Dermis microvascular lymphatic vessel endothelial cell (primary cell): ENCODE measurements at regions not wholly inside any gene's neighbourhood (a gene's known extent, or its start where the extent isn't known, plus 50 kb on each side); places are given as distances from the start of the nearest gene placed in this dataset.
A peak's percentile ranks its signal among the peaks of the same experiment; 100 is the strongest.
"Not testable (repeated sequence)": the region's sequence is repeated elsewhere in the genome, so short reads cannot be mapped to it uniquely, and the experiment has no call there.

ENCODE experiments used
- DNase-seq, 2 donors: peaks; one replicate each; pipeline versions ENCODE4 v3.0.0 to v3.0.0-alpha.2; 2010; ENCODE audit warnings: low read depth in 2 of 2

DNA sequence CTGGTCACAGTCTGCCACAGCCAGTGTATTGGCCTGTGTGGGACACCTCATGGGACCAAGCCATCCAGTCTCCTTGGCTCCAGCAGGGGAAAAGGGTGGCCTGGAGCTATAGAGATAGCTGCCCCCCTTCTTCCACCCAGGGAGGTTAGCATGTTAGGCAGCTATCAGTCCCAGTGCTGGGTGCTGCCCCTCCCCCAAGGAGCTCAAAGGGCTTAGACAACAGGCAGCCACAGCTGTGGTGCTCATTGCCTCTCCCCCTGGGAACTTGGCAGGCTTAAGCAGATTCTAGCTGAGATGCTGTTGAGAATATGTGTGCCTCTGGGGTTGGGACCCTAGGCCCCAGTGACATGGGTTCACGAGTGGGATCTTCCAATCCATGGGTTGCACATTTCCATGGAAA, 226.0 kb upstream of the PTGER4 start:
- DNase-seq = no peak

DNA sequence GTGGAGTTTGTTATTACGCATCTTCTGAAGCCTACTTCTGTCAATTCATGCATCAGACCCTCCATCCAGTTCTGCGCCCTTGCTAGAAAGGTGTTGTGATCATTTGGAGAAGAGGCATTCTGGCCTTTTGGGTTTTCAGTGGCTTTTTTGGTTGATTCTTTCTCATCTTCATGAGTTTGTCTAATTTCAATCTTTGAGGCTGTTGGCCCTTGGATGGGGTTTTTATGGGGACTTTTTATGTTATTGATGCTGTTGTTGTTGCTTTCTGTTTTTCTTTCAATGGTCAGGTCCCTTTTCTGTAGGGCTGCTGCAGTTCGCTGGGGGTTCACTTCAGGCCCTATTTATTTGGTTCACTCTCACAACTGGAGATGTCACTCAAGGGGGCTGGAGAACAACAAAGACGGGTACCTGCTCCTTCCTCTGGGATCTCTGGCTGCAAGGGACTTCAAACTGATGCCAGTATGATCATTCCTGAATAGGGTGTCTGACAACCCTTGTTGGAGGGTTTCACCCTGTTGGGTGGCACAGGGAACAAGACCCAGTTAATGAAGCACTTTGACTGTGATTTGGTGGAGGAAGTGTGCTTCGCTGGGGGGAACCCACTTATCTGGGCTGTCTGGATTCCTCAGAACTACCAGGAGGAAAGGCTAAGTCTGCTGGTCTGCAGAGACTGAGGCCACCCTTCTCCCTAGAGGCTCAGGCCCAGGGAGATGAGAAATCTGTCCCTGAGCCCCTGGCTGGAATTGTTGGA, 226.7 kb upstream of the PTGER4 start:
- DNase-seq = no peak

DNA sequence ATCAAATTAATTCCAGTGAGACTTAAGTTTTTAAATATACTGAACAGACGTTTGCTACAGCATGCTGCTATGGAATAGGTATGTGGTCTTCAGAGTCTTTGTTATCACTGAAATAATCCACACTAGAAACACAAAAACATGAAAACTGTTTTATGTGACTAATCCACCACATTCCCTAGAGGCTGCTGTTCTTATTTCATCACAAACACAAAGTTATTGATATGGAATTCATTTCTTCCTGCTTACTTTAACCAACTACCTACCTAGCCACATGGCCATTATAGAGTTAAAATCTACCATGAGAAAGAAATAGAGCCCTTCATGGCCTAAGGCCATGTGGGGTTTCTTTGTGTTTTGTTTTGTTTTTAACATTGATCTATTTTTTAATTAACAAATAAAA, 232.3 kb upstream of the PTGER4 start:
- no peak for DNase-seq

DNA sequence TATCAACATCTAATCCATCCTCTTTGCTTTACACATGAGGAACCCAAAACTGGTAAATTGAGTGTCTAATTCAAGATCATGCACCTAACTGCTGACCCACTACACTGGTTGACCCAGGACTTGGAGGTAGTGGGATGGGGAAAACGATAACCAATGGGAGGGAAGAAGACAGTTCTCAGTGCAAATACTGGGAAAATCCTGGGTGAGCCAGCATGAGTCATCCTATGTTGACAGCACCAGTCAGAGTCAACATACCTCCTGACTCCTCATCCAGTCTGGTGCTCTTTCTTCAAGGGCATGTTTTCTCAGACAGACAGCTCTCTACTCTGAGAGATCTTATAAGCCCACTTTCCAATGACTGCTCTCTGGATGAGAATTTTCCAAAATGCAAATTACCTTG, 232.8 kb upstream of the PTGER4 start:
- DNase-seq = peak in 1 of 2 donors; percentile 60

DNA sequence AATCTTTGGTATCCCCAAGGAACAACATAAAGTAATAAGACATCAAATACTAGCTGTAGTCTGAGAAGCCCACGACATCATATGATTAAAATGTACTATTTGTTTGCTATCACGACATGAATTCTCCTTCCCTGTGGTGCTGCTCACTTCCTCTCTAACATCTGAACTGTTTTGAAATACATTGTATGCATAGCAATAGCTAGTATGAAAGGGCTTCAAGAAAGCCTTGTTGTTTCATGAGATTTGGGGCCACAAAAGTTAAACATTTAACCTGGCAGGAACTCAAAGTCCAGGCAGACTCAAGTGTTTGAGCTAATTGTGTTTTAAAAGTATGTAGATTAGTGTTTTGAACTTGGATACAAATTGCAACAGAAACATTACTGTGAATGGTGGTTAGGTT, 237.4 kb upstream of the PTGER4 start:
- DNase-seq = no peak

DNA sequence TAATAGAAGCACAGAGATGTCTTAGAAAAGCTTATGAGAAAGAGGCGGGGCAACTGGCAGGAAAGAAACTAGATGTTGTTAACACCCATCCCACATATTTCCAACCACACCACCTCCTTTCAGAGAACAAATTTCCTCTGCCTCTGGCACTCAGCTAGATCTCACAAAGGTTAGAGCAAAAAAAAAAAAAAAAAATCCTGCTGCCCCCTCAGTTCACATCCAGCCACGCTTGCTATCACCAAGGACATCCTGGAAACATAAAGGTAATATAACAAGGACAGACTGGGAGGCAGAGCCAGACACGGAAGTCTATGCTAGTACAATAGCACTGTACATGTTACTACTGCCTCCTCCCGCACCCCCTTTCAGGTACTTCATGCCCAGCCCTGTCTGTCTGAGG, 238.0 kb upstream of the PTGER4 start:
- no peak for DNase-seq

DNA sequence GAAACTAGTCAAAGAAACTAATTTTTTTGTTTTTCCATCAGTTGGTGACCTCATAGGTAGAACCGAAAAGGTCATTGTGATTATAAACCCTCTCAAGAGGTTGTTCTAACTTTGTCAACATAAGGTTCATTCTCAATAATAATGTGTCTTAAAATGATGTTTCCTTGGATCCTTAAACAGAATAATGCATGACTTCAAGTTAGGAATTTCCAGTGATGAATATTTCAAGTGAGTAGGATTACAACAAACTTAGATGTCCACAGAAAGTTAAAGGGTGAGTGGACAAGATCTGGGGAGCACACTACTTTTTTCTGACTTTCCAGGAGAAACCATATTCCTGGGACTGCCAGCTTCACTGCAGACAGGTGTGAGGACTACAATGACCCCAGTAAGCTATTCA, 239.0 kb upstream of the PTGER4 start:
- no peak for DNase-seq

DNA sequence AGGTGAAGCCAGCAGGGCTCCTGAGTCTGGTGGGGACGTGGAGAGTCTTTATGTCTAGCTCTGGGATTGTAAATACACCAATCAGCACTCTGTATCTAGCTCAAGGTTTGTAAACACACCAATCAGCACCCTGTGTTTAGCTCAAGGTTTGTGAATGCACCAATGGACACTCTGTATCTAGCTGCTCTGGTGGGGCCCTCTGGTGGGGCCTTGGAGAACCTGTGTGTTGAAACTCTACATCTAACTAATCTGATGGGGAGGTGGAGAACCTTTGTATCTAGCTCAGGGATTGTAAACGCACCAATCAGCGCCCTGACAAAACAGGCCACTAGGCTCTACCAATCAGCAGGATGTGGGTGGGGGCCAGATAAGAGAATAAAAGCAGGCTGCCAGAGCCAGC, 240.6 kb upstream of the PTGER4 start:
- not testable (repeated sequence) for DNase-seq

DNA sequence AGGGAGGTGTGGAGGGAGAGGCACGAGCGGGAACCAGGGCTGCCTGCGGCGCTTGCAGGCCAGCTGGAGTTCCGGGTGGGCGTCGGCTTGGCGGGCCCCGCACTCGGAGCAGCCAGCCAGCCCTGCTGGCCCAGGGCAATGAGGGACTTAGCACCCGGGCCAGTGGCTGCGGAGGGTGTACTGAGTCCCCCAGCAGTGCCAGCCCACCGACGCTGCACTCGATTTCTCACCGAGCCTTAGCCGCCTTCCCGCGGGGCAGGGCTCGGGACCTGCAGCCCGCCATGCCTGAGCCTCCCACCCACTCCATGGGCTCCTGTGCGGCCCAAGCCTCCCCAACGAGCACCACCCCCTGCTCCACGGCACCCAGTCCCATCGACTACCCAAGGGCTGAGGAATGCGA, 241.1 kb upstream of the PTGER4 start:
- DNase-seq = not testable (repeated sequence)

DNA sequence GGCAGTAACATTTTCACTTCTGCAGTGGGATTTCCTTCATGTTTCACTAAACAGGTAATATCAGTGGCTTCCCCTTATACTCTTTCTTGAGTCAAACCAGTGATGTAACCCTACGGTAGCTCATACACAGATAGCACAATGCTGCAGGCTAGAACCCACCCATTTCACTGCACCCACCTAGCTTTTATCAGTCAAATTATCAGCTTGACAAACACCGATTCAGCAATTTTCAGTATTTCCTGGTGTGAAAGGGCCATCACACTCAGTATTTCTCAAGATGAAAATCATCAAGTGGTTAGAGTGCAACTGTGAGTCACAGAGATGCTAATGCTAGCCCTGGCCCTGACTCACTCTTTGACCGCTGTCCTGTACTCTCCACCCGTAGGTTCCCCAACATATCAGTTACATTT, 242.3 kb upstream of the PTGER4 start:
- DNase-seq = peak in 1 of 2 donors; percentile 30

DNA sequence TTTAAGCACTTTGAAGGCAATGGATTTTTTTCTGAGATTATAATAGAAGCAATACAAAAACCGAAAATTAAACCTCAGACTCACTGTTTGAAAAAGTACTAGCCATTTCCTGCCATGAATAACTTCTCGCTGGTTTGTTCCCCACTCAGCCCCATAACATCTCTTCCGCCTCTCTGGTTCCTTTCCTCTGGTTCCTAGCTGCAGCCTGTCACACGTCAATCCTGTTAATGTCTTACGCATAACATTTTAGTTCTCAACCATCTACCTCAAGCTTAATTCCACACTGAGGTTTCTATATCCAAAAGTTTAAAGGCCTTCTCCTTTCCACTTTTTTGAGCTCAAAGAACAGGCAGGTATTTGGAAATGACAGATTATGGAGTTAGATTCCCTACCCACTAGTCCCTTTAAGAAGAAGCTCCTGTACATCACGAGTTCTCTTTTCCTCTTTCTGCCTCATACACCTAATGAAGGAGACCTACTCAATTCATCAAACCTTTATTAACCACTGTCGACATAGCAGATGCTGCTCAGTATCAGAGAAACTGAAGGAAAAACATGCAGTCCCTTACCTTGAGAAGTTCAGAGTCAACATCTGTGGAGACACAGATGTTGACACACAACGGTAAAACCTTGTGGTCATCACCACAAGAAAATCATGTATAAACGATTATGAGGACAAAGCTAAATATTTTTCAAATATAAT, 243.0 kb upstream of the PTGER4 start:
- no peak for DNase-seq

DNA sequence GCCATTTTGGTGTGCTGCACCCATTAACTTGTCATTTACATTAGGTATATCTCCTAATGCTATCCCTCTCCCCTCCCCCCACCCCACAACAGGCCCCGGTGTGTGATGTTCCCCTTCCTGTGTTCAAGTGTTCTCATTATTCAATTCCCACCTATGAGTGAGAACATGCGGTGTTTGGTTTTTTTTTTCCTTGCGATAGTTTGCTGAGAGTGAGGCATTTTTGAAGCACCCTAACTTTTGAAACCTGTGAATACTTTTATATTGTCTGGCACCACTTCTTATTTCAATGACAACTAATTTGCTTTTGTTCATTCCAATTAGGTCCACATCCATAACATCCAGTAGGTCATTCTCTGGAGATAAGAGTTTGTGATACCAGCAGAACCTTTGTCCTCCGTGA, 244.0 kb upstream of the PTGER4 start:
- not testable (repeated sequence) for DNase-seq

DNA sequence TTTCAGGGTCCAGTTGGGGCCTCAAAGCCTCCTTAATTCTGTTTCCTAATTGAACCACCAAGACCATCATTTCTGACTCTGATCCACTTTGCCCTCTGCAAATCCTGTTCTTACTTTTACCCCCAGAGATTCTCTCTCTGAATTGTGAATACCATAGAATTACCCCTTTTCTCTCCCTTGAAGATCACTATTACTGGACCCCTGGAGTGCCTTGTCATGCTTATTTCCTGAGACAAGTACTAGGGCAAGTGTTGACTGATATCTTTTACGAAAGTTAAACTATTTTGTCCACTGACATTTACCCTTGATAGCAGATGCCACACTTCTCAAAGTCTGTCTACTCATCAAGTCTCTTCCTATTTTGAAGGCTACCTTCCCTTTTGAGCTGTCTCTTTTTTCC, 246.9 kb upstream of the PTGER4 start:
- no peak for DNase-seq

DNA sequence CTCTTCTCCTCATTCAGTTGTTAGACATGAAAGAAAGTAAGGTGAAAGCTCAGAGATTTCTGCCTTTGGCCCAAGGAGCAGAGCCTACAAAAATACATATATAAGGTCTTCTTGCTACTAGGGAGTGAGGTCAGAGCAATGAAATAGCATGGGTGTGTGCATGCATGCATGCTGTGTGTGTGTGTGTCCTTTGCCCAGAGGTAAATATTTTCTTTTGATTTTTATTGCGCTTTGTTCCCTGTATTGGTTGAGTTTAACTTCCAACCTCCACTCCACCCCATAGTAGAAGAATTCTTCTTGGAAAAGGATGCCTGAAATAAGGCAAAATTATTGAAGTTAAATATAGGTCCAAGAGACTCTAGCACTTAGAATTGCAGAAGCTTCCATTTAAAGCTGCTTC, 248.0 kb upstream of the PTGER4 start:
- DNase-seq = no peak

DNA sequence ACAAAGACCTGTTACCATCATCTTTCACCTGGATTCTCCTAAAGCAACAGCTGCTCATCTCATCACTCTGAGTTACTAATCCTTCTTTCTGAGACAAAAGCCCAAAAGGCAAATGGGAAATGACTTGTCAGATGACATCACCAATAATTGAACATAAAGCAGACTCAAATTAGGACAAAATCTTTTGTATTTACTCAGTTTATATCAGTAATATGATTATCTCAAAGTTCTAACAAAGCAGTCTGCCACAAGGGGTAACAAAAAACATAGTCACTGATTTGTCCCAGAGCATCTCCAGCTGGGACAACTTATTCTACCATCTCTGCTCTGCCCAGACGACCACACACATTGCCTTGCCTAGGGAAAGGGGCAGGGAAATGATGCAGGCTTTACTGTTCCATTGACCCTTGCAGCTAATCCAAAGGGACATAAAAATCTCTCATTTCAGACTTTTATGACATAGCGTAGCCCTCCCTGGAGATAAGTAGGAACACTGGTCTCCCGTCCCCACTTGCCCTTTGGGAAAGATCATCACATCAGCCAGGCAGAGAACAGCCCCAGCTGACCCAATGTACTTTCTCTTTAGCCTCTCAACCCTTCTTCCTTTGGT, 249.5 kb upstream of the PTGER4 start:
- no peak for DNase-seq

DNA sequence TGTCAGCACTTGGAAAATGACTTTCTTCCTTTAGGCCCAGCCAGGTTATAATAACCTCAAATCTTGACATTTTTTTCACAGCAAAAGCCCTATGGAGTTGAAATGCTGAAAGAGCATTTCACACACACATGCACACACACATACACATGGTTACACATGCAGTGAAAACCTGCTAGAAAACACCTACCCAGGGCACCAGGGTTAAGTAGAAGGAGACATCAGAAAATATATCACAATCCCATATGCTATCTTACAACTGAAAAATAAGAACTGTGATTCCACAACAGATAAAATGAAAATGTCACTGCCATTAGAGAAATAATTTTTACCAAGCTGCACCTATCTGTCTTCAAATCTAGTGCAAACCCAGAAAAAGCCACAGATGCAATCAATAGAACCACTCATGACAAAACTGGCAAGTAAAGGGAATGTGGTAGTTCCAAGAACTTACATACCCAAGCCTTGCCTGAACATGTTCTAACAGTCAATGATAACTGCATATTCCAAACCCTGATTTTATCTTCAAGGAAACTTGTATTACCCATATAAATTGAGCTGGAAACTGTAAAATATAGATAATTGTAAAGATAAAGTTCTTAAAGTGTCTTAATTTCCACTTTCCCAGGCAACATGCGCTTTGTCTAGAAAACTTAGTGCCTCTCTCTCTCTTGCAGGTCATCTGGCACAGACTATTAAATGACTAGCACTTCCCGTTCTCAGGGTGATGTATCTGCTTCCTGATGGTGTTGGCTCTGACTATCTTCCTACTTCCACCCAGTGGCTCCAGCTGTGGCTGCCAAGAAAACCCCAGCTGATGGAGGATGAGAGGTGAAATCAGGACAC, 250.2 kb upstream of the PTGER4 start:
- DNase-seq = peak; percentile 69 to 92

DNA sequence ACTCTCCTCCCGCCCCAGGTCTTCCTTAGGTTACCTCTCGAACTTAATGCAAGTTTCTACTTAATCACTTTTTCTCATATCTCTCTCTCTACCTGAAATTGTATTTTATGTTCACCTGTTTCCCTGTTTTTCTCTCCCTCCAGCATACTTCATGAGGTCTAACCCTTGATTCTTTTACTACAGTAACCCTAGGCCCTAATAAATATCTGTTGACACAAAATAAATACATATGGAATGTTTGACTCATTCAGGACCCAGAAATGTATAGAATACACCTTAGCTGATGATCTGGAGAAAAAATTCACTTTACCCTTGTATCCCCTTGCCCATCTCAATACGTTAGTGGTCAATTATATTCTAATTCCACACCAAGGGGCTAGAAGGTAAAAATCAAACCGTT, 250.9 kb upstream of the PTGER4 start:
- DNase-seq = no peak

DNA sequence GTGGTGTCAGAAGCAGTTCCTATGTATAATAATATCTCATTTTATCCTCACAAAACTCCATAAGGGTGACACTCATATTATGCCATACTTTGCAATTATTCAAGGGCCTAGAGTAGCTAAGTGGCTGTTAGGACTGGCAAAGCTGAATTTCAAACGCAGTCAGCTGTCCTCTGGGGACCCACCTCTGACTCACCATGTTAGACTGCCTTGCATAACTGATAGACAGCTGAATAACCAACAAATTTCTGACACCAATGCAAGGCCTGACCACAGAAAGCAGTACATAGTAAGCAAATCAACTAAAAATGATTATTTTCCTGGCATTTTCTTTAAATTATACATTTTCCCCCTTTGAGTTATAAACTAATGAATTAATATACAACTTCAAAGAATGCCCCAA, 251.6 kb upstream of the PTGER4 start:
- peak in 1 of 2 donors; percentile 79 for DNase-seq

DNA sequence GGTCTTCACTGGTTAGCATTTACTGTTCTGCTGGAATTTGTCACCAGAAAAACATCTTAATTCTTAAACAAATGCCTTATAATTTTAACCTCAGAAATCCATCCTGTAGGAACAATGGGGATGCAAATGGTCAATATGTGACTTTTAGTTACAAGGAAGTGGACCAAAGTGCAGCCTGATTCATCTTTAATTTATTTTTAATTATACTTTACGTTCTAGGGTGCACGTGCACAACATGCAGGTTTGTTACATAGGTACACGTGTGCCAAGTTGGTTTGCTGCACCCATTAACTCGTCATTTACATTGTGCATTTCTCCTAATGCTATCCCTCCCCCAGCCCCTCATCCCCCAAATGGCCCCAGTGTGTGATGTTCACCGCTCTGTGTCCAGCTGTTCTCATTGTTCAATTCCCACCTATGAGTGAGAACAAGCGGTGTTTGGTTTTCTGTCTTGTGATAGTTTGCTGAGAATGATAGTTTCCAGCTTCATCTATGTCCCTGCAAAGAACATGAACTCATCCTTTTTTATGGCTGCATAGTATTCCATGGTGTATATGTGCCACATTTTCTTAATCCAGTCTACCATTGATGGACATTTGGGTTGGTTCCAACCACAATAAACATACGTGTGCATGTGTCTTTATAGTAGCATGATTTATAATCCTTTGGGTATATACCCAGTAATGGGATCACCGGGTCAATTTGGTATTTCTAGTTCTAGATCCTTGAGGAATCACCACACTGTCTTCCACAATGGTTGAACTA, 262.5 kb upstream of the PTGER4 start:
- not testable (repeated sequence) for DNase-seq

DNA sequence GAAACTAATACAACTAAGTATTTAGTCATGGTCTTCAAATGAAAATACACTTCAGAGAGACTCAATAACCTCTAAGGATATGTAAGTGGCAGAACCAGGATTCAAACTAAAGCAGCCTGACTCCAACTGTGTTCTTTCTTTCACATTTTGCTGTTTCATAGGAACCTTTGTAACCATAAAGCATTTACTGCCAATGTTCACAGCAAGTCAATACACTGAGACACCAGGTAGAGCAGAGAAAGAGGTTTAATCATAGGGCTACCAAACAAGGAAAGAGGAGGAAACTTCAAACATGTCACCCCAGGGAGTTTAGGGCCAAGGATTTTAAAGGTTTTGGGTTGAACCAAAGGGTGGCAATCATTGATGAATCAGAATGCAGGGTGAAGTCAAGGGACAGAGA, 263.1 kb upstream of the PTGER4 start:
- DNase-seq = no peak

DNA sequence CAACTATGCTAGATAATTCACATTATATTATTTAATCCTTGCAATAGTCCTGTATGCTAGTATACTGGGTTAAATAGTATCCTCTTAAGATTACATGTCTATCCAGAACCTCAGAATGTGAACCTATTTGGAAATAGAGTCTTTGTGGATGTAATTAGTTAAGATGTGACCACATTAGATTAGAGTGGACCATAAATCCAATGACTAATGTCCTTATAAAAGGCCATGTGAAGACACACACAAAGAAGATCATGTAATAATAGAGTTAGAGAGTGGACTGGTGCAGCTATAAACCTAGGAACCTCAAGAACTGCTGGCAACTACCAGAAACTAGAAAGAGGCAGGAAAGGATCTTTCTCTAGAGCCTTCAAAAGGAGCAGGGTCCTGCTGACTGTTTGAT, 263.6 kb upstream of the PTGER4 start:
- DNase-seq = no peak
